Endothelial cell of umbilical vein (primary cell): ENCODE measurements at regions not wholly inside any gene's neighbourhood (a gene's known extent, or its start where the extent isn't known, plus 50 kb on each side); places are given as distances from the start of the nearest gene placed in this dataset.

ENCODE experiments used
- BruUV-seq: library from RNA; stranded (reverse); fragments of 400-500 nt; replicated peaks from 2 replicates; lab custom pipeline; 2021; lab: Mats Ljungman, UMichigan
- CTCF ChIA-PET: fragments of 300-600, 350-600 bp; sonication (Branson Sonifier 250); formaldehyde crosslinking; loops from one replicate; lab custom pipeline; 2021; ENCODE audit warnings: antibody characterized with exemption, inconsistent platforms; lab: Charles Lee
- POLR2A ChIA-PET: fragments of 300-600, 350-600 bp; sonication (Branson Sonifier 250); formaldehyde crosslinking; loops from one replicate; lab custom pipeline; 2021; ENCODE audit warnings: antibody characterized with exemption, inconsistent platforms; lab: Charles Lee
- DNase-seq: peaks from one replicate; pipeline ENCODE4 v3.0.0-alpha.2; 2011; ENCODE audit warnings: low read depth, low spot score
- FAIRE-seq: peaks from 2 replicates; lab custom pipeline; 2011; peaks lifted over from hg19 to GRCh38; lab: Jason Lieb, UNC
- H2AFZ ChIP-seq: 2 replicates; pipeline ENCODE4 v1.6.0; 2012; ENCODE audit warnings: low read depth, low read length, control low read depth, inconsistent platforms
- H3K27ac ChIP-seq: 2 replicates; pipeline ENCODE4 v1.5.1; 2011; ENCODE audit warnings: low read depth, mild to moderate bottlenecking, control low read depth, low read length, moderate library complexity; ENCODE audit not compliant: insufficient read depth
- H3K27me3 ChIP-seq, 2 experiments: 2 replicates each; pipeline versions ENCODE4 v1.6.0 to v1.6.1; 2011; ENCODE audit warnings: low read length in 2 of 2, mixed read lengths in 1 of 2; ENCODE audit not compliant: control insufficient read depth in 2 of 2, insufficient read depth in 2 of 2
- H3K36me3 ChIP-seq, 2 experiments: 2 replicates in 1 of 2; 3 replicates in 1 of 2; pipeline ENCODE4 v1.5.1; 2011; ENCODE audit warnings: low read length in 2 of 2, mild to moderate bottlenecking in 1 of 2, moderate library complexity in 1 of 2; ENCODE audit not compliant: control insufficient read depth in 2 of 2, insufficient read depth in 2 of 2; ENCODE audit errors: extremely low read depth in 1 of 2
- H3K4me1 ChIP-seq: 3 replicates; pipeline ENCODE4 v1.5.1; 2011; ENCODE audit warnings: mild to moderate bottlenecking, low read length; ENCODE audit not compliant: control insufficient read depth, insufficient read depth; ENCODE audit errors: extremely low read depth
- H3K4me2 ChIP-seq: 2 replicates; pipeline ENCODE4 v1.6.1; 2011; ENCODE audit warnings: low read length, control low read depth, mixed read lengths; ENCODE audit not compliant: insufficient read depth
- H3K4me3 ChIP-seq, 3 experiments: fragments of 200-600 bp in 1 of 3; sonication (generic), shearing (Covaris generic) in 1 of 3; replicated peaks in 1 of 3; 2 replicates each; pipeline ENCODE4 v1.5.1; 2011 to 2016; ENCODE audit warnings: control low read depth in 3 of 3, low read length in 3 of 3, mild to moderate bottlenecking in 2 of 3, inconsistent platforms in 1 of 3, low read depth in 1 of 3, moderate library complexity in 1 of 3; ENCODE audit not compliant: insufficient read depth in 1 of 3
- H3K79me2 ChIP-seq: 2 replicates; pipeline ENCODE4 v1.6.0; 2012; ENCODE audit warnings: low read length, inconsistent platforms; ENCODE audit not compliant: control insufficient read depth, insufficient read depth
- H3K9ac ChIP-seq: replicated peaks from 2 replicates; pipeline ENCODE3; 2011; ENCODE audit warnings: low read length, control low read depth; ENCODE audit not compliant: insufficient read depth; ENCODE audit errors: extremely low read depth
- H3K9me1 ChIP-seq: replicated peaks from 3 replicates; pipeline ENCODE4 v1.6.0; 2011; ENCODE audit warnings: mild to moderate bottlenecking, low read length; ENCODE audit not compliant: control insufficient read depth, insufficient read depth; ENCODE audit errors: extremely low read depth
- H3K9me3 ChIP-seq: replicated peaks from 2 replicates; pipeline ENCODE4 v1.5.1; 2012; ENCODE audit warnings: low read length, inconsistent platforms; ENCODE audit not compliant: control insufficient read depth, insufficient read depth
- H4K20me1 ChIP-seq: replicated peaks from 2 replicates; pipeline ENCODE3; 2011; ENCODE audit warnings: mild to moderate bottlenecking, low read length; ENCODE audit not compliant: control insufficient read depth, insufficient read depth; ENCODE audit errors: extremely low read depth
- CTCF ChIP-seq, 2 donors: IDR thresholded peaks; 1 replicate in 1 of 2; 2 replicates in 1 of 2; pipeline ENCODE4 v1.5.1; 2011; ENCODE audit warnings: low read length in 2 of 2, mild to moderate bottlenecking in 2 of 2, moderate library complexity in 2 of 2, control low read depth in 1 of 2, inconsistent platforms in 1 of 2, low read depth in 1 of 2; ENCODE audit not compliant: insufficient read depth in 1 of 2; ENCODE audit errors: extremely low read depth in 1 of 2
- EZH2 ChIP-seq: IDR thresholded peaks from 2 replicates; pipeline ENCODE4 v1.6.1; 2012; ENCODE audit warnings: borderline replicate concordance, low read depth, mild to moderate bottlenecking, moderate library complexity, low read length, inconsistent platforms; ENCODE audit not compliant: severe bottlenecking
- FOS ChIP-seq: IDR thresholded peaks from 2 replicates; pipeline ENCODE4 v1.6.1; 2011; ENCODE audit warnings: mild to moderate bottlenecking, low read length, moderate library complexity, borderline replicate concordance; ENCODE audit not compliant: insufficient read depth
- GATA2 ChIP-seq: IDR thresholded peaks from 2 replicates; pipeline ENCODE4 v1.7.0; 2011; ENCODE audit warnings: low read depth, mild to moderate bottlenecking, moderate library complexity, mixed read lengths, low read length; ENCODE audit not compliant: insufficient read length, insufficient read depth
- JUN ChIP-seq: IDR thresholded peaks from 2 replicates; pipeline ENCODE4 v1.6.1; 2011; ENCODE audit warnings: borderline replicate concordance, low read depth; ENCODE audit not compliant: insufficient read length, insufficient read depth
- MYC ChIP-seq: IDR thresholded peaks from one replicate; pipeline ENCODE4 v1.6.1; 2011; ENCODE audit warnings: mild to moderate bottlenecking, low read depth, low read length
- POLR2A ChIP-seq: IDR thresholded peaks from 2 replicates; pipeline ENCODE4 v1.6.1; 2012; ENCODE audit warnings: low read depth, mild to moderate bottlenecking, control low read depth, low read length
- POLR2AphosphoS5 ChIP-seq: IDR thresholded peaks from 2 replicates; pipeline ENCODE4 v1.6.1; 2012; ENCODE audit warnings: low read depth, mild to moderate bottlenecking, control low read depth, low read length, moderate library complexity; ENCODE audit not compliant: insufficient read depth
- dilution Hi-C: fragments of 300-500 bp; cut with MboI; formaldehyde crosslinking; loops from one replicate; pipeline ENCODE4 v1.15.0; 2019; ENCODE audit warnings: low sequenced_read_pairs; ENCODE audit not compliant: extremely low pct_ligation_motif_present
- intact Hi-C: fragments of 100-400 bp; cut with micrococcal nuclease; formaldehyde crosslinking; loops from one replicate; pipeline ENCODE4 v1.10.0; 2022
- TF ChIP-seq, protein P1 (sequence below): IDR thresholded peaks from 2 replicates; pipeline ENCODE4 v1.6.1; 2011; ENCODE audit not compliant: insufficient read depth, insufficient read length

GRCh38 chr11:15339302-15339701 lies 224.6 kb downstream of the INSC start:
- DNase-seq (no peak), FAIRE-seq (no peak)
- Histone ChIP-seq H3K27ac (no peak overlapping the region), H3K4me2 (no peak overlapping the region), H3K9me3 (peaks cover 2% of the 10 kb centered on the region), H3K36me3 (no peaks in the 10 kb centered on the region), H3K9ac (no peak overlapping the region), H3K27me3 (no peaks in the 10 kb centered on the region), H4K20me1 (no peaks in the 10 kb centered on the region), H3K4me1 (no peaks in the 10 kb centered on the region), H2AFZ (no peak overlapping the region), H3K79me2 (no peaks in the 10 kb centered on the region), H3K9me1 (no peaks in the 10 kb centered on the region), H3K4me3 (no peak overlapping the region)
- POLR2A ChIA-PET: no interaction called here
- CTCF ChIA-PET: no interaction called here
- intact Hi-C loops: no loop called here
- BruUV-seq: no TSS peak
- TF ChIP-seq EZH2: no peak
- TF ChIP-seq POLR2A: no peak
- TF ChIP-seq JUN: no peak
- TF ChIP-seq MYC: no peak
- TF ChIP-seq GATA2: no peak
- TF ChIP-seq CTCF (IDR thresholded peaks at IDR 0.05; ENCODE audit: extremely low read depth in 1 of 2, insufficient read depth in 1 of 2, low read depth in 1 of 2, low read length in 2 of 2): no peak
- dilution Hi-C loops: no loop called here

- intact Hi-C loops (no loop called here), dilution Hi-C loops (no loop called here)
- H3K9me1 ChIP-seq: no peaks in the 10 kb centered on the region
- H3K79me2 ChIP-seq: no peaks in the 10 kb centered on the region
- no peaks in the 10 kb centered on the region for H3K27me3 ChIP-seq
- no peaks in the 10 kb centered on the region for H3K36me3 ChIP-seq
- FAIRE-seq: no peak
- H4K20me1 ChIP-seq: no peaks in the 10 kb centered on the region
- H2AFZ ChIP-seq: no peak overlapping the region
- H3K27ac ChIP-seq: no peak overlapping the region
- H3K4me1 ChIP-seq: no peaks in the 10 kb centered on the region
- H3K9me3 ChIP-seq: no peaks in the 10 kb centered on the region
- no TSS peak for BruUV-seq
- ChIA-PET CTCF (no interaction called here), POLR2A (no interaction called here)
- TF ChIP-seq GATA2 (no peak), CTCF (IDR thresholded peaks at IDR 0.05; ENCODE audit: extremely low read depth in 1 of 2, insufficient read depth in 1 of 2, low read depth in 1 of 2, low read length in 2 of 2) (no peak), MYC (no peak), POLR2AphosphoS5 (no peak), FOS (no peak)
- TF ChIP-seq, protein P1, sequence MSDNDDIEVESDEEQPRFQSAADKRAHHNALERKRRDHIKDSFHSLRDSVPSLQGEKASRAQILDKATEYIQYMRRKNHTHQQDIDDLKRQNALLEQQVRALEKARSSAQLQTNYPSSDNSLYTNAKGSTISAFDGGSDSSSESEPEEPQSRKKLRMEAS: no peak
- DNase-seq: no peak
- H3K4me2 ChIP-seq: no peak overlapping the region
- H3K9ac ChIP-seq: no peak overlapping the region
- H3K4me3 ChIP-seq: no peak overlapping the region
These were observed 226.9 kb downstream of the INSC start for GRCh38 chr11:15341587-15341986.
